ENCODE measurements at regions not wholly inside any gene's neighbourhood (a gene's known extent, or its start where the extent isn't known, plus 50 kb on each side); places are given as distances from the start of the nearest gene placed in this dataset.

DNA sequence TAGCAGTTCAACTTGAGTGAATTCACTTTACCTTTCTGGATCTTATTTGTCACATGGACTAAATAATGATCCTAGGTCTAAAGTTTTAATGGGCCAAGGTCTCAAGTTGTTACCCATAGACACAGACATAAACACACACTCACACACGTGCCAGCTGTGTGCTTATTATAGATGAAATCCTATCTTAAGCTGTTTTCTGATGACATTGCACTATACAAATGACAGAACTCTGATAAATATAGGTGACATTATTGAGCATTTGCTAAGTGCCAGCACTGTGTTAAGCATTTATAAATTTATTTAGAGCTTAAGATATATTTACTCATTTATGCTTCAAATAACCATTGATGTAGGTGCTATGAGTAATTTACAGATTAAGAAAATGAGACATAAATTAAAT lies 474.4 kb upstream of the NR5A2 start:
- TF ChIP-seq POLR2A (IDR thresholded peaks at IDR 0.05; ENCODE audit: low read depth, low read length) (no peak), POLR2AphosphoS5 (IDR thresholded peaks at IDR 0.05; ENCODE audit: low read depth, low read length) (no peak), SPI1 (IDR thresholded peaks at IDR 0.05; ENCODE audit: low read depth, low read length) (no peak), PAX5 (IDR thresholded peaks at IDR 0.05; ENCODE audit: insufficient read depth, low read length, severe bottlenecking) (no peak)
